NB4 (cell line): ENCODE measurements at regions not wholly inside any gene's neighbourhood (a gene's known extent, or its start where the extent isn't known, plus 50 kb on each side); places are given as distances from the start of the nearest gene placed in this dataset.

Source experiments
- DNase-seq: peaks from one replicate; pipeline ENCODE4 v3.0.0; 2010; ENCODE audit warnings: low read depth
- H3K4me3 ChIP-seq: one replicate; pipeline ENCODE4 v1.5.1; 2011; ENCODE audit warnings: mild to moderate bottlenecking, low read depth, low read length, moderate library complexity
- MAX ChIP-seq: IDR thresholded peaks from 2 replicates; pipeline ENCODE4 v1.6.1; 2011; ENCODE audit warnings: low read depth, low read length
- MYC ChIP-seq: IDR thresholded peaks from 2 replicates; pipeline ENCODE4 v1.6.1; 2011; ENCODE audit warnings: low read depth, low read length
- POLR2A ChIP-seq: IDR thresholded peaks from 2 replicates; pipeline ENCODE4 v1.6.1; 2011; ENCODE audit warnings: mild to moderate bottlenecking; ENCODE audit not compliant: insufficient read length; ENCODE audit errors: extremely low read depth
- TF ChIP-seq, protein P1 (sequence below): IDR thresholded peaks from one replicate; pipeline ENCODE4 v1.5.1; 2012; ENCODE audit warnings: low read depth, low read length

DNA sequence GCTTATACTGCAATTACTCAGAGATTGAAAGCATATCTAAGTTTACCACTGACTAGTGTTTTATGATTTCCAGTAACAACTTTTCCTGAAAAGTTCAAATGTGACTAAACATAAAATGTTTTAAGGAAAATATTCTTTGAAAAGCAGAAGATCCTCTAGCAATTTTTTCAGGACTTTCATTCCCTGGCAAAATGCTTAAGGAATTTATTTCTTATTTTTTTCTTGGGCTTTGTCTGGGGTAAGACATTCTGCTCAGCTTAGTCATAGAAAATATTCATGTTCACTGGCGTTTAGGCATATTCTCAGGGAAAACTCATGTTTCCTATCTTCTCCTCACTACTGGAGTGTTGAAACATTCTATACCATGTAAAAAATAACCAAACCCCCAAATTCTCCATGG is 235.3 kb upstream of the CEP162 start:
- TF ChIP-seq MYC (no peak), POLR2A (no peak), MAX (no peak)
- TF ChIP-seq, protein P1, sequence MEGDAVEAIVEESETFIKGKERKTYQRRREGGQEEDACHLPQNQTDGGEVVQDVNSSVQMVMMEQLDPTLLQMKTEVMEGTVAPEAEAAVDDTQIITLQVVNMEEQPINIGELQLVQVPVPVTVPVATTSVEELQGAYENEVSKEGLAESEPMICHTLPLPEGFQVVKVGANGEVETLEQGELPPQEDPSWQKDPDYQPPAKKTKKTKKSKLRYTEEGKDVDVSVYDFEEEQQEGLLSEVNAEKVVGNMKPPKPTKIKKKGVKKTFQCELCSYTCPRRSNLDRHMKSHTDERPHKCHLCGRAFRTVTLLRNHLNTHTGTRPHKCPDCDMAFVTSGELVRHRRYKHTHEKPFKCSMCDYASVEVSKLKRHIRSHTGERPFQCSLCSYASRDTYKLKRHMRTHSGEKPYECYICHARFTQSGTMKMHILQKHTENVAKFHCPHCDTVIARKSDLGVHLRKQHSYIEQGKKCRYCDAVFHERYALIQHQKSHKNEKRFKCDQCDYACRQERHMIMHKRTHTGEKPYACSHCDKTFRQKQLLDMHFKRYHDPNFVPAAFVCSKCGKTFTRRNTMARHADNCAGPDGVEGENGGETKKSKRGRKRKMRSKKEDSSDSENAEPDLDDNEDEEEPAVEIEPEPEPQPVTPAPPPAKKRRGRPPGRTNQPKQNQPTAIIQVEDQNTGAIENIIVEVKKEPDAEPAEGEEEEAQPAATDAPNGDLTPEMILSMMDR = no peak
- DNase-seq = no peak
- no peak overlapping the region for H3K4me3 ChIP-seq

- H3K4me3 ChIP-seq = no peak overlapping the region
- TF ChIP-seq, protein P1 = no peak
- TF ChIP-seq MAX (no peak), POLR2A (no peak), MYC (no peak)
- no peak for DNase-seq
These were observed 234.0 kb upstream of the CEP162 start for GRCh38 chr6:84461461-84461860.

GRCh38 chr6:84460491-84460890 is 233.0 kb upstream of the CEP162 start:
- DNase-seq = no peak
- TF ChIP-seq POLR2A (no peak), MAX (no peak), MYC (no peak)
- TF ChIP-seq, protein P1 = no peak

GRCh38 chr6:84459401-84459800 is 232.0 kb upstream of the CEP162 start:
- H3K4me3 ChIP-seq = no peak overlapping the region
- DNase-seq = no peak

More at GRCh38 chr6:84460491-84460890, 233.0 kb upstream of the CEP162 start:
- H3K4me3 ChIP-seq = no peak overlapping the region

GRCh38 chr6:84458271-84458670 is 230.8 kb upstream of the CEP162 start:
- no peak for TF ChIP-seq MAX
- no peak for TF ChIP-seq POLR2A
- no peak for TF ChIP-seq MYC
- TF ChIP-seq, protein P1 = no peak

More at GRCh38 chr6:84459401-84459800, 232.0 kb upstream of the CEP162 start:
- TF ChIP-seq MYC (no peak), POLR2A (no peak), MAX (no peak)
- TF ChIP-seq, protein P1 = no peak

DNA sequence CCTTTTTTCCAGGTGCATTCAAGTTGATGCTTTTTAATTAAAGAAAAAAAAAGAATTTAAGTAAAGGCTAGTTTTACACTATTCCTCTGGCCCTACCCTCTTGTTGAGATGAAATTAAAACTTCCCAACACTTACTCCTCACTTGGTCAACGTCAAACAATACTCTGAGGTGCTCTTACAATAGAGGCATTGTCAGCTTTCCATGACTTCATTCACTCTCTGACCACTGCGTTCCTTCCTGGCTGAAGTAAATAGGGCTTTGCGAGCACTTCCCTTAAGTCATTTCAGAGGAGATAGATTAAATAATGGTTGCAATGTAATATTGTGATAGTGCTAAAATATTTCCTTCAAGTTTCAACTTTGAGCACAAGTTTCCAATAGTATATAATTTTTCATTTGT is 229.8 kb upstream of the CEP162 start:
- TF ChIP-seq POLR2A (no peak), MYC (no peak), MAX (no peak)
- TF ChIP-seq, protein P1 = no peak
- no peak for DNase-seq
- H3K4me3 ChIP-seq = no peak overlapping the region

More at GRCh38 chr6:84458271-84458670, 230.8 kb upstream of the CEP162 start:
- H3K4me3 ChIP-seq = no peak overlapping the region
- DNase-seq = no peak
